ENCODE measurements at regions not wholly inside any gene's neighbourhood (a gene's known extent, or its start where the extent isn't known, plus 50 kb on each side); places are given as distances from the start of the nearest gene placed in this dataset.
A peak's percentile ranks its signal among the peaks of the same experiment; 100 is the strongest.
"Not testable (repeated sequence)": the region's sequence is repeated elsewhere in the genome, so short reads cannot be mapped to it uniquely, and the experiment has no call there.

GRCh38 chr6:86537292-86537861, 400.0 kb upstream of the HTR1E start:
- no peak overlapping the region for H3K4me3 Mint-ChIP-seq
- no peaks in the 10 kb centered on the region for H3K4me1 Mint-ChIP-seq
- ATAC-seq (ENCODE audit: low read depth in 2 of 2) (no peak), DNase-seq (no peak)
- H3K36me3 Mint-ChIP-seq = no peaks in the 10 kb centered on the region
- peaks cover 0 to 10% (median 5%) of the 10 kb centered on the region in 7 donors for H3K9me3 Mint-ChIP-seq
- no peaks in the 10 kb centered on the region for H3K27me3 Mint-ChIP-seq
- peak overlapping the region in 1 of 6 donors; percentile 56 for H3K27ac Mint-ChIP-seq

GRCh38 chr6:86536121-86536520, 401.2 kb upstream of the HTR1E start:
- H3K27ac Mint-ChIP-seq = no peak overlapping the region
- H3K4me1 Mint-ChIP-seq = no peaks in the 10 kb centered on the region
- DNase-seq (no peak), ATAC-seq (ENCODE audit: low read depth in 2 of 2) (no peak)
- H3K27me3 Mint-ChIP-seq = no peaks in the 10 kb centered on the region
- no peaks in the 10 kb centered on the region for H3K36me3 Mint-ChIP-seq
- no peak overlapping the region for H3K4me3 Mint-ChIP-seq
- peaks cover 0 to 13% (median 5%) of the 10 kb centered on the region in 7 donors for H3K9me3 Mint-ChIP-seq

- peaks cover 0 to 10% (median 4%) of the 10 kb centered on the region in 7 donors for H3K9me3 Mint-ChIP-seq
- ATAC-seq (ENCODE audit: low read depth in 2 of 2) = no peak
- no peaks in the 10 kb centered on the region for H3K4me1 Mint-ChIP-seq
- no peaks in the 10 kb centered on the region for H3K36me3 Mint-ChIP-seq
- H3K4me3 Mint-ChIP-seq = no peak overlapping the region
- no peaks in the 10 kb centered on the region for H3K27me3 Mint-ChIP-seq
- H3K27ac Mint-ChIP-seq = no peak overlapping the region
- DNase-seq = no peak
Observed at GRCh38 chr6:86535100-86535499, 402.2 kb upstream of the HTR1E start.

- peaks cover 3 to 19% (median 7%) of the 10 kb centered on the region in 7 donors for H3K9me3 Mint-ChIP-seq
- no peaks in the 10 kb centered on the region for H3K36me3 Mint-ChIP-seq
- no peaks in the 10 kb centered on the region for H3K4me1 Mint-ChIP-seq
- H3K27me3 Mint-ChIP-seq = no peaks in the 10 kb centered on the region
- H3K4me3 Mint-ChIP-seq = no peak overlapping the region
- H3K27ac Mint-ChIP-seq = no peak overlapping the region
- no peak for ATAC-seq (ENCODE audit: low read depth in 2 of 2)
- DNase-seq = no peak
Observed at GRCh38 chr6:86529635-86530034, 407.7 kb upstream of the HTR1E start.

GRCh38 chr6:86526238-86526637, 411.1 kb upstream of the HTR1E start:
- DNase-seq = no peak
- H3K27me3 Mint-ChIP-seq = no peaks in the 10 kb centered on the region
- no peak overlapping the region for H3K4me3 Mint-ChIP-seq
- no peaks in the 10 kb centered on the region for H3K4me1 Mint-ChIP-seq
- no peaks in the 10 kb centered on the region for H3K36me3 Mint-ChIP-seq
- H3K9me3 Mint-ChIP-seq = peaks cover 0 to 42% (median 12%) of the 10 kb centered on the region in 7 donors
- no peak overlapping the region for H3K27ac Mint-ChIP-seq
- ATAC-seq (ENCODE audit: low read depth in 2 of 2) = no peak

- no peak for DNase-seq
- H3K4me1 Mint-ChIP-seq = no peaks in the 10 kb centered on the region
- H3K27ac Mint-ChIP-seq = no peak overlapping the region
- ATAC-seq (ENCODE audit: low read depth in 2 of 2) = no peak
- peaks cover 0 to 10% (median 2%) of the 10 kb centered on the region in 7 donors for H3K9me3 Mint-ChIP-seq
- H3K27me3 Mint-ChIP-seq = no peaks in the 10 kb centered on the region
- H3K36me3 Mint-ChIP-seq = no peaks in the 10 kb centered on the region
- H3K4me3 Mint-ChIP-seq = no peak overlapping the region
Observed at GRCh38 chr6:86516087-86516486, 421.2 kb upstream of the HTR1E start.

- Mint-ChIP-seq H3K4me3 (no peak overlapping the region), H3K9me3 (peaks cover 0 to 25% (median 4%) of the 10 kb centered on the region in 7 donors), H3K27ac (no peak overlapping the region), H3K36me3 (no peaks in the 10 kb centered on the region), H3K27me3 (no peaks in the 10 kb centered on the region), H3K4me1 (no peaks in the 10 kb centered on the region)
- no peak for ATAC-seq (ENCODE audit: low read depth in 2 of 2)
- no peak for DNase-seq
Observed at GRCh38 chr6:86511962-86512361, 425.4 kb upstream of the HTR1E start.

- Mint-ChIP-seq H3K9me3 (peaks cover 4 to 31% (median 6%) of the 10 kb centered on the region in 7 donors), H3K36me3 (no peaks in the 10 kb centered on the region), H3K4me3 (no peak overlapping the region), H3K27me3 (no peaks in the 10 kb centered on the region), H3K4me1 (no peaks in the 10 kb centered on the region), H3K27ac (no peak overlapping the region)
- DNase-seq = no peak
- no peak for ATAC-seq (ENCODE audit: low read depth in 2 of 2)
Observed at GRCh38 chr6:86508230-86508629, 429.1 kb upstream of the HTR1E start.

GRCh38 chr6:86502497-86502896, 434.8 kb upstream of the HTR1E start:
- no peaks in the 10 kb centered on the region for H3K4me1 Mint-ChIP-seq
- peaks cover 0 to 8% of the 10 kb centered on the region in 2 donors for H3K36me3 Mint-ChIP-seq
- H3K27me3 Mint-ChIP-seq = no peaks in the 10 kb centered on the region
- no peak overlapping the region for H3K27ac Mint-ChIP-seq
- no peak overlapping the region for H3K4me3 Mint-ChIP-seq
- ATAC-seq (ENCODE audit: low read depth in 2 of 2) (no peak), DNase-seq (no peak)
- peaks cover 4 to 28% (median 11%) of the 10 kb centered on the region in 7 donors for H3K9me3 Mint-ChIP-seq

GRCh38 chr6:86500035-86500434, 437.3 kb upstream of the HTR1E start:
- H3K9me3 Mint-ChIP-seq = peaks cover 5 to 37% (median 13%) of the 10 kb centered on the region in 7 donors

GRCh38 chr6:86489042-86489441, 448.3 kb upstream of the HTR1E start:
- ATAC-seq (ENCODE audit: low read depth in 2 of 2); DNase-seq; H3K4me3 Mint-ChIP-seq; H3K27me3 Mint-ChIP-seq; H3K4me1 Mint-ChIP-seq; H3K27ac Mint-ChIP-seq; H3K36me3 Mint-ChIP-seq: not testable (repeated sequence)
- H3K9me3 Mint-ChIP-seq = peaks cover 9 to 26% (median 12%) of the 10 kb centered on the region in 7 donors

More at GRCh38 chr6:86500035-86500434, 437.3 kb upstream of the HTR1E start:
- ATAC-seq (ENCODE audit: low read depth in 2 of 2) (no peak), DNase-seq (no peak)
- H3K4me1 Mint-ChIP-seq = no peaks in the 10 kb centered on the region
- H3K27me3 Mint-ChIP-seq = no peaks in the 10 kb centered on the region
- no peak overlapping the region for H3K4me3 Mint-ChIP-seq
- peaks cover 0 to 8% of the 10 kb centered on the region in 2 donors for H3K36me3 Mint-ChIP-seq
- no peak overlapping the region for H3K27ac Mint-ChIP-seq

GRCh38 chr6:86487660-86488221, 449.6 kb upstream of the HTR1E start:
- ATAC-seq (ENCODE audit: low read depth in 2 of 2) = no peak
- H3K4me3 Mint-ChIP-seq = no peak overlapping the region
- H3K4me1 Mint-ChIP-seq = no peaks in the 10 kb centered on the region
- no peak for DNase-seq
- peaks cover 4 to 15% (median 12%) of the 10 kb centered on the region in 7 donors for H3K9me3 Mint-ChIP-seq
- no peaks in the 10 kb centered on the region for H3K36me3 Mint-ChIP-seq
- no peak overlapping the region for H3K27ac Mint-ChIP-seq
- H3K27me3 Mint-ChIP-seq = no peaks in the 10 kb centered on the region

GRCh38 chr6:86478316-86478715, 459.0 kb upstream of the HTR1E start:
- not testable (repeated sequence) for H3K27me3 Mint-ChIP-seq; DNase-seq; ATAC-seq (ENCODE audit: low read depth in 2 of 2); H3K4me3 Mint-ChIP-seq; H3K27ac Mint-ChIP-seq; H3K36me3 Mint-ChIP-seq; H3K4me1 Mint-ChIP-seq
- H3K9me3 Mint-ChIP-seq = peaks cover 0 to 10% (median 4%) of the 10 kb centered on the region in 7 donors

GRCh38 chr6:86477500-86478148, 459.7 kb upstream of the HTR1E start:
- no peak overlapping the region for H3K27ac Mint-ChIP-seq
- DNase-seq (no peak), ATAC-seq (ENCODE audit: low read depth in 2 of 2) (no peak)
- no peaks in the 10 kb centered on the region for H3K36me3 Mint-ChIP-seq
- H3K27me3 Mint-ChIP-seq = no peaks in the 10 kb centered on the region
- no peak overlapping the region for H3K4me3 Mint-ChIP-seq
- peaks cover 0 to 10% (median 4%) of the 10 kb centered on the region in 7 donors for H3K9me3 Mint-ChIP-seq
- H3K4me1 Mint-ChIP-seq = no peaks in the 10 kb centered on the region
